GM19240 (cell line): ENCODE measurements at regions not wholly inside any gene's neighbourhood (a gene's known extent, or its start where the extent isn't known, plus 50 kb on each side); places are given as distances from the start of the nearest gene placed in this dataset.

Source experiments
- DNase-seq: peaks from one replicate; pipeline ENCODE4 v3.0.0; 2011; ENCODE audit warnings: low spot score; ENCODE audit not compliant: insufficient read length

GRCh38 chr4:162360369-162361149, 196.8 kb upstream of the FSTL5 start:
- no peak for DNase-seq

GRCh38 chr4:162356181-162356580, 192.4 kb upstream of the FSTL5 start:
- no peak for DNase-seq

GRCh38 chr4:162352580-162353107, 188.8 kb upstream of the FSTL5 start:
- DNase-seq: no peak

- no peak for DNase-seq
Measured at GRCh38 chr4:162350331-162350730, 186.5 kb upstream of the FSTL5 start.

- DNase-seq: no peak
Measured at GRCh38 chr4:162349395-162349794, 185.6 kb upstream of the FSTL5 start.

- no peak for DNase-seq
Measured at GRCh38 chr4:162347842-162348213, 184.0 kb upstream of the FSTL5 start.

GRCh38 chr4:162347156-162347841, 183.5 kb upstream of the FSTL5 start:
- no peak for DNase-seq

- DNase-seq: no peak
Measured at GRCh38 chr4:162343967-162344366, 180.2 kb upstream of the FSTL5 start.

GRCh38 chr4:162341533-162341932, 177.7 kb upstream of the FSTL5 start:
- no peak for DNase-seq

GRCh38 chr4:162323919-162324318, 160.1 kb upstream of the FSTL5 start:
- no peak for DNase-seq

- no peak for DNase-seq
Measured at GRCh38 chr4:162322054-162322453, 158.3 kb upstream of the FSTL5 start.

GRCh38 chr4:162285753-162286152, 122.0 kb upstream of the FSTL5 start:
- no peak for DNase-seq

GRCh38 chr4:162282684-162283083, 118.9 kb upstream of the FSTL5 start:
- DNase-seq: no peak

- DNase-seq: no peak
Measured at GRCh38 chr4:162274354-162274753, 110.6 kb upstream of the FSTL5 start.

GRCh38 chr4:162272215-162272614, 108.4 kb upstream of the FSTL5 start:
- no peak for DNase-seq

- DNase-seq: no peak
Measured at GRCh38 chr4:162268911-162269310, 105.1 kb upstream of the FSTL5 start.

- DNase-seq: no peak
Measured at GRCh38 chr4:162265802-162266201, 102.0 kb upstream of the FSTL5 start.

GRCh38 chr4:162245051-162245450, 81.3 kb upstream of the FSTL5 start:
- DNase-seq: no peak

- no peak for DNase-seq
Measured at GRCh38 chr4:162241857-162242256, 78.1 kb upstream of the FSTL5 start.

GRCh38 chr4:162239992-162240769, 76.4 kb upstream of the FSTL5 start:
- DNase-seq: no peak

GRCh38 chr4:162237676-162238075, 73.9 kb upstream of the FSTL5 start:
- no peak for DNase-seq

GRCh38 chr4:162234595-162234994, 70.8 kb upstream of the FSTL5 start:
- no peak for DNase-seq
